GM23248 (cell line): ENCODE measurements at regions not wholly inside any gene's neighbourhood (a gene's known extent, or its start where the extent isn't known, plus 50 kb on each side); places are given as distances from the start of the nearest gene placed in this dataset.
A peak's percentile ranks its signal among the peaks of the same experiment; 100 is the strongest.

ENCODE experiments used
- DNase-seq: peaks from one replicate; pipeline ENCODE4 v3.0.0-alpha.2; 2015
- H2AFZ ChIP-seq: fragments of 200-600 bp; sonication (generic); 2 replicates; pipeline ENCODE4 v1.6.1; 2016; ENCODE audit warnings: antibody characterized with exemption
- H3F3A ChIP-seq: fragments of 200-600 bp; sonication (generic); 2 replicates; pipeline ENCODE4 v1.6.1; 2016; ENCODE audit warnings: mild to moderate bottlenecking, antibody characterized with exemption, mixed run types; ENCODE audit not compliant: insufficient read depth
- H3K27ac ChIP-seq: fragments of 200-600 bp; sonication (generic); 2 replicates; pipeline ENCODE4 v1.5.1; 2016; ENCODE audit warnings: mild to moderate bottlenecking
- H3K27me3 ChIP-seq: fragments of 200-600 bp; sonication (generic); replicated peaks from 2 replicates; pipeline ENCODE4 v1.6.1; 2016; ENCODE audit warnings: mild to moderate bottlenecking; ENCODE audit not compliant: insufficient read depth
- H3K36me3 ChIP-seq: fragments of 200-600 bp; sonication (generic); 2 replicates; pipeline ENCODE4 v1.6.1; 2016; ENCODE audit warnings: low read depth, mild to moderate bottlenecking
- H3K4me1 ChIP-seq: fragments of 200-600 bp; sonication (generic); 2 replicates; pipeline ENCODE4 v1.6.1; 2016; ENCODE audit warnings: mild to moderate bottlenecking; ENCODE audit not compliant: insufficient read depth
- H3K4me2 ChIP-seq: fragments of 200-600 bp; sonication (generic); one replicate; pipeline ENCODE4 v1.6.1; 2016; ENCODE audit warnings: mild to moderate bottlenecking; ENCODE audit not compliant: unreplicated experiment
- H3K4me3 ChIP-seq: fragments of 200-600 bp; sonication (generic); 2 replicates; pipeline ENCODE4 v1.5.1; 2016; ENCODE audit warnings: mild to moderate bottlenecking
- H3K79me2 ChIP-seq: fragments of 200-600 bp; sonication (generic); 2 replicates; pipeline ENCODE4 v1.6.1; 2016; ENCODE audit warnings: mild to moderate bottlenecking; ENCODE audit not compliant: insufficient read depth
- H3K9ac ChIP-seq: fragments of 200-600 bp; sonication (generic); 2 replicates; pipeline ENCODE4 v1.6.1; 2016; ENCODE audit warnings: mild to moderate bottlenecking
- H3K9me2 ChIP-seq: fragments of 200-600 bp; sonication (generic); 2 replicates; pipeline ENCODE4 v1.6.1; 2016; ENCODE audit warnings: mixed run types, mild to moderate bottlenecking, moderate library complexity; ENCODE audit not compliant: insufficient read depth
- H3K9me3 ChIP-seq: fragments of 200-600 bp; sonication (generic); one replicate; pipeline ENCODE4 v1.6.1; 2017; ENCODE audit warnings: low read depth
- H4K20me1 ChIP-seq: fragments of 200-600 bp; sonication (generic); 2 replicates; pipeline ENCODE4 v1.6.0; 2016; ENCODE audit not compliant: insufficient read depth
- EZH2 ChIP-seq: fragments of 200-600 bp; sonication (generic); IDR thresholded peaks from 2 replicates; pipeline ENCODE4 v1.6.1; 2018; ENCODE audit warnings: antibody characterized with exemption, mild to moderate bottlenecking; ENCODE audit not compliant: insufficient read depth, poor library complexity, severe bottlenecking
- EZH2phosphoT487 ChIP-seq: fragments of 200-600 bp; sonication (generic); IDR thresholded peaks from 2 replicates; pipeline ENCODE4 v1.6.1; 2018; ENCODE audit warnings: antibody characterized with exemption, moderate library complexity, mild to moderate bottlenecking, low read depth; ENCODE audit not compliant: insufficient read depth
- WGBS, 2 experiments: methylation state at CpG; one replicate each; pipeline ENCODE4 v1.1.6; 2015 to 2017; ENCODE audit warnings: low lambda C conversion rate in 2 of 2, low coverage in 1 of 2; ENCODE audit errors: missing lambda C conversion rate in 2 of 2; 5-methylcytosine and 5-hydroxymethylcytosine counted together
- in situ Hi-C: fragments of 300-500 bp; cut with MboI; formaldehyde crosslinking; loops from 2 replicates; pipeline ENCODE4 v1.15.0; 2020

DNA sequence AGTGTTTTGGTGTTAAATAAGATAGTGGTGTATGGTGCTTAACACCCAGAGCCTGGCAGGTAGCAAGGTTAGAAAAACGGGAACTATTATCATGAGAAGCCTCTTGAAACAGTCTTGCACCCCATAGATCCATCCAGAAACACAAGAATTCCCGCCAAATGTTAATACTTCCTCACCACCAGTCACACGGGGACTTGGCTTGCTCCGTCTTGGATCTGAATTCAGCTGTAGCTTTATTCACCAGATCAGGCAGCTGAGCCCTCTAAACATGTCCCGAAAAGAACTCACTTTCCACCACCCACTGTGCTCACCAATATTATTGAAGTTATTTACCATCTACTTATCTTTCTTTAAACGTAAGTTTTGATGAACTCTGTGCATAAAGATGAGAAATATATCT is 101.6 kb upstream of the PTPN3 start:
- in situ Hi-C loops: loop anchor here (25.0 kb wide), 1 partner anchor 613 kb away; the partner anchor contains the start of gene C9orf152
- H3K4me3 ChIP-seq: no peak overlapping the region
- H2AFZ ChIP-seq: no peak overlapping the region
- no peak for DNase-seq
- peaks cover 8% of the 10 kb centered on the region; the same call in 1 of the 2 replicates for H3F3A ChIP-seq
- WGBS, 2 experiments: 32 to 35% methylated on average over 6 of the region's 6 CpGs
- no peaks in the 10 kb centered on the region for H3K79me2 ChIP-seq
- no peak for TF ChIP-seq EZH2
- TF ChIP-seq EZH2phosphoT487: no peak
- H3K4me1 ChIP-seq: no peaks in the 10 kb centered on the region; the same call in 1 of the 2 replicates
- H3K27me3 ChIP-seq: peaks cover 13% of the 10 kb centered on the region
- H3K9me2 ChIP-seq: no peaks in the 10 kb centered on the region
- no peaks in the 10 kb centered on the region for H4K20me1 ChIP-seq
- no peaks in the 10 kb centered on the region for H3K9me3 ChIP-seq
- no peak overlapping the region for H3K4me2 ChIP-seq
- H3K27ac ChIP-seq: no peak overlapping the region
- H3K9ac ChIP-seq: no peak overlapping the region
- no peaks in the 10 kb centered on the region for H3K36me3 ChIP-seq

DNA sequence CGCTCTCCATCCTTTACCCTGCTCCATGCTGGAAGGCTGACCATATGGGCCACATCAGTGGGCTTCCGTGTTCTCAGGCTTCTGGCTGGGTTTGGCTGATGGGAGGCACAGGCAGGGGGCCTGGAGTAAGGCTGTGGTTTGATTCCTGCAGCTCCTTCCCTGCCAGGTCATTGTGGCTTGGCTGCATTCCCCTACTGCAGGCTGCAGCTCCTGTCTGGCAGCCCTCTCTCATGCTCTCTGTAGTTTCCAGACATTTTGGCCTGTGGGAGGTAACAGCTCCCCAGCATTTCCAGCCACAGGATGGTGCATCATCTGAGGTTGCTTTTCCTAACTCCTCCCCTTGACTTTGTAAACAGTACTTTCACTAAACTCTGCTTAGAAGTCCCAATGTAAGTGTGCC is 102.0 kb upstream of the PTPN3 start:
- Histone ChIP-seq H2AFZ (no peak overlapping the region), H3F3A (peaks cover 8% of the 10 kb centered on the region; the same call in 1 of the 2 replicates), H3K9me3 (no peaks in the 10 kb centered on the region), H3K4me1 (no peaks in the 10 kb centered on the region; the same call in 1 of the 2 replicates), H3K4me3 (no peak overlapping the region), H4K20me1 (no peaks in the 10 kb centered on the region), H3K36me3 (no peaks in the 10 kb centered on the region), H3K27me3 (peaks cover 10% of the 10 kb centered on the region; the same call in 1 of the 2 replicates), H3K79me2 (no peaks in the 10 kb centered on the region), H3K9ac (no peak overlapping the region), H3K27ac (no peak overlapping the region), H3K4me2 (no peak overlapping the region), H3K9me2 (no peaks in the 10 kb centered on the region)
- in situ Hi-C loops: no loop called here
- peak; percentile 71 for DNase-seq
- TF ChIP-seq EZH2phosphoT487: no peak
- TF ChIP-seq EZH2: no peak
- WGBS, 2 experiments: 12 to 14% methylated on average over 2 of the region's 2 CpGs

DNA sequence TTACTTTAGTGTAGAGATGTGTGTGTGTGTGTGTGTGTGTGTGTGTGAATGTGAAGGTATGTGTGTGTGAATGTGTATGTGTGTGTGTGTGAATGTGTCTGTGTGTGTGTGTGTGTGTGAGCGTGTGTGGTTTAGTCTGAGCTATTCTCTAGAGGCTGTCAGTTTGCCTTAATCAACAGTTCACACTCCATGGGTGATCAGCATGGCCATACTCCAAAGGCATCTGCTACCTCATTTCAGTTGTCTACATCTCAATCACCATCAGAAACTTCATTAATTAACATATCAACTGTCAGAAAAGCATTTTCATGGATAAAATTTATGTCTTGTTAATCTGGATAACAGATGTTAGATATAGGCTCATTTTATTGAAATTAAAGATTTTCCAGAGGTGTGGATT is 103.1 kb upstream of the PTPN3 start:
- no peaks in the 10 kb centered on the region for H3K9me3 ChIP-seq
- no peaks in the 10 kb centered on the region for H3K79me2 ChIP-seq
- TF ChIP-seq EZH2: no peak
- no peak for TF ChIP-seq EZH2phosphoT487
- in situ Hi-C loops: no loop called here
- no peaks in the 10 kb centered on the region for H3K9me2 ChIP-seq
- H3K27ac ChIP-seq: no peak overlapping the region
- H3K4me3 ChIP-seq: no peak overlapping the region
- H4K20me1 ChIP-seq: no peaks in the 10 kb centered on the region
- no peak overlapping the region for H3K4me2 ChIP-seq
- no peaks in the 10 kb centered on the region for H3K36me3 ChIP-seq
- H3K4me1 ChIP-seq: no peaks in the 10 kb centered on the region; the same call in 1 of the 2 replicates
- DNase-seq: no peak
- H3K27me3 ChIP-seq: peaks cover 11% of the 10 kb centered on the region; the same call in 1 of the 2 replicates
- H2AFZ ChIP-seq: no peak overlapping the region
- H3K9ac ChIP-seq: no peak overlapping the region
- WGBS, 2 experiments: 76 to 85% methylated on average over 1 of the region's 1 CpG
- peaks cover 8% of the 10 kb centered on the region; the same call in 1 of the 2 replicates for H3F3A ChIP-seq

DNA sequence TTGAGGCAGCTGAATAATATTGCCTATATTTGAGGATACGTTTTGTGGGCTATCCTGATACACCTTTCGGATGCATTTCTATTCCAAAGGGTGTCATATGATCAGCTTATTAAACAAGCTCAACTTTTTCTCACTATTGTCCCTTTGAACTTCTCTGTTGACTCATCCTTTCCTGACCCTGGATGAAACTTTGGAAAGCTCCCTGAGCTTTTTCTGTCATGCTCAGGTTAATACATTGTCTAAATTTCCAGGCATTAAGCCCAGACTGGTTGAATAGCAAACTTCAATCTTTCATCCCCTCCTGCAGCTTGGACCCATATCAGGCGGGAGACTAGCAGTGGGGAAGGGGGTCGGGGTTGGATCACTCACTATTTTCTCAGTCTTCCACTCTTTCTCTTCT is 104.9 kb upstream of the PTPN3 start:
- no peak overlapping the region for H3K4me2 ChIP-seq
- no peak overlapping the region for H3K27ac ChIP-seq
- H4K20me1 ChIP-seq: no peaks in the 10 kb centered on the region
- in situ Hi-C loops: no loop called here
- no peak overlapping the region for H3K4me3 ChIP-seq
- no peaks in the 10 kb centered on the region; the same call in 1 of the 2 replicates for H3K4me1 ChIP-seq
- H3K79me2 ChIP-seq: no peaks in the 10 kb centered on the region
- 51 to 55% methylated on average over 4 of the region's 4 CpGs for WGBS, 2 experiments
- H3K9ac ChIP-seq: no peak overlapping the region
- peaks cover 8% of the 10 kb centered on the region; the same call in 1 of the 2 replicates for H3F3A ChIP-seq
- no peaks in the 10 kb centered on the region for H3K9me2 ChIP-seq
- H3K27me3 ChIP-seq: 0 out of 2 replicates have a peak, but pooled peaks cover 22% of the 10 kb centered on the region
- peak; percentile 17 for DNase-seq
- TF ChIP-seq EZH2 (no peak), EZH2phosphoT487 (no peak)
- H2AFZ ChIP-seq: no peak overlapping the region
- H3K9me3 ChIP-seq: no peaks in the 10 kb centered on the region
- H3K36me3 ChIP-seq: no peaks in the 10 kb centered on the region
